Heart left ventricle (tissue), 13 donors: ENCODE measurements at regions not wholly inside any gene's neighbourhood (a gene's known extent, or its start where the extent isn't known, plus 50 kb on each side); places are given as distances from the start of the nearest gene placed in this dataset.

Experiments used
- POLR2A ChIP-seq, 2 donors: fragments of 450-650 bp; IDR thresholded peaks; one replicate each; pipeline ENCODE4 v1.6.1; 2017; ENCODE audit warnings: antibody characterized with exemption in 2 of 2, mild to moderate bottlenecking in 2 of 2, moderate library complexity in 2 of 2
- TF ChIP-seq, protein P1 (sequence below), 12 donors: fragments of 200-600 bp; sonication (generic) in 4 of 12; IDR thresholded peaks; one replicate each; pipeline versions ENCODE4 v1.5.0 to v1.8.0; 2018 to 2022; ENCODE audit warnings: antibody characterized with exemption in 12 of 12, mild to moderate bottlenecking in 5 of 12
- donor health status: ischemic (EF 13 %, LVEDD 7.1; RV severe dilation, severe dysfunction).
- donor health status: DM: no; HTN: yes; CAD: no.
- donor health status: DM: no; HTN: no; CAD: no.
- donor health status: ischemic (EF 25% LVEDD 6.9; RV normal size, moderate dysfunction).
- donor health status: ischemic (EF 25% LVEDD 5.7; RV mildly dilated, moderate dysfunction).
- donor health status: ischemic (EF 35%, LVEDD 5.7; RV mildly dilated, moderate dysfunction).
- donor health status: nonischemic (EF 11% LVEDD 7.7; RV severe dilation, severe dysfunction).
- donor health status: DM: yes; HTN: yes; CAD: no.
- donor health status: PGD.
- donor health status: ischemic (EF 29% LVEDD 5.4; RV normal size, mild dysfunction).
- donor health status: nonischemic (EF 23%, LVEDD 6.1; RV moderate dilation, normal function).

DNA sequence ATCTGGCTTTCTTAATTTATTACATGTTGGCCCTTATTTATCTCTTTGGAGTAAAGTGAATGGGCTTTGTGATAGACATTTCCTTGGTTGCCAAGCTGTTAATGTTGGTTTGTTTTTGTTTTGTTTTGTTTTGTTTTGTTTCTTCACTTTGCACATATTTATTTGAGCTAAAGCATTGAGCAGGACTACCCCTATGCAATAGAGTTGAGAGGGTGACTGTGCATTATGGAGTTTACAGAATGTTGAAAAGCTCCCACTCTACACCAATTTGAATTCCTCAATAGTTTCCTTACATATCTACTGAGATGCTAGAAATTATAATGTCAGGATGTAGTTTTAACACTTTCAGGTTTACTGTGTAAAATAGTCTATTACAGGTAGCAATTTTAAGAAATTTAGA lies 462.8 kb upstream of the CBLB start:
- TF ChIP-seq, protein P1, sequence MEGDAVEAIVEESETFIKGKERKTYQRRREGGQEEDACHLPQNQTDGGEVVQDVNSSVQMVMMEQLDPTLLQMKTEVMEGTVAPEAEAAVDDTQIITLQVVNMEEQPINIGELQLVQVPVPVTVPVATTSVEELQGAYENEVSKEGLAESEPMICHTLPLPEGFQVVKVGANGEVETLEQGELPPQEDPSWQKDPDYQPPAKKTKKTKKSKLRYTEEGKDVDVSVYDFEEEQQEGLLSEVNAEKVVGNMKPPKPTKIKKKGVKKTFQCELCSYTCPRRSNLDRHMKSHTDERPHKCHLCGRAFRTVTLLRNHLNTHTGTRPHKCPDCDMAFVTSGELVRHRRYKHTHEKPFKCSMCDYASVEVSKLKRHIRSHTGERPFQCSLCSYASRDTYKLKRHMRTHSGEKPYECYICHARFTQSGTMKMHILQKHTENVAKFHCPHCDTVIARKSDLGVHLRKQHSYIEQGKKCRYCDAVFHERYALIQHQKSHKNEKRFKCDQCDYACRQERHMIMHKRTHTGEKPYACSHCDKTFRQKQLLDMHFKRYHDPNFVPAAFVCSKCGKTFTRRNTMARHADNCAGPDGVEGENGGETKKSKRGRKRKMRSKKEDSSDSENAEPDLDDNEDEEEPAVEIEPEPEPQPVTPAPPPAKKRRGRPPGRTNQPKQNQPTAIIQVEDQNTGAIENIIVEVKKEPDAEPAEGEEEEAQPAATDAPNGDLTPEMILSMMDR (IDR thresholded peaks at IDR 0.05), result no peak
- TF ChIP-seq POLR2A (IDR thresholded peaks at IDR 0.05), result no peak
